K562 (cell line): ENCODE measurements at regions not wholly inside any gene's neighbourhood (a gene's known extent, or its start where the extent isn't known, plus 50 kb on each side); places are given as distances from the start of the nearest gene placed in this dataset.

Experiments
- BCL6 ChIP-seq: fragments of 250-450 bp; sonication (Bioruptor Pico); IDR thresholded peaks from 2 replicates; pipeline ENCODE4 v1.4.0; 2020
- CBFA2T2 ChIP-seq: fragments of 450-650 bp; conservative IDR thresholded peaks from 2 replicates; pipeline ENCODE4 v1.6.1; 2017; ENCODE audit warnings: mild to moderate bottlenecking
- CBFB ChIP-seq: sonication (generic); formaldehyde crosslinking; IDR thresholded peaks from 2 replicates; pipeline ENCODE4 v1.4.0; 2020; ENCODE audit warnings: mild to moderate bottlenecking, missing genetic modification reagents
- DPF2 ChIP-seq: fragments of 450-650 bp; IDR thresholded peaks from 2 replicates; pipeline ENCODE4 v1.6.1; 2016
- E2F4 ChIP-seq: sonication (generic); formaldehyde crosslinking; IDR thresholded peaks from 2 replicates; pipeline ENCODE4 v1.8.0; 2022; ENCODE audit warnings: mild to moderate bottlenecking, low read depth, missing genetic modification reagents
- FOXK2 ChIP-seq, 2 experiments: fragments of 450-650 bp; IDR thresholded peaks in 1 of 2; conservative IDR thresholded peaks in 1 of 2; 2 replicates each; pipeline ENCODE4 v1.6.1; 2016; ENCODE audit warnings: low read depth in 2 of 2, mild to moderate bottlenecking in 1 of 2
- FOXP1 ChIP-seq: sonication (generic); formaldehyde crosslinking; IDR thresholded peaks from 2 replicates; pipeline ENCODE4 v1.8.0; 2022; ENCODE audit warnings: mild to moderate bottlenecking, missing genetic modification reagents
- HEY1 ChIP-seq: fragments of 250-450 bp; sonication (Bioruptor Pico); IDR thresholded peaks from 2 replicates; pipeline ENCODE4 v1.5.0; 2020; ENCODE audit warnings: mild to moderate bottlenecking, moderate library complexity, borderline replicate concordance
- HSF4 ChIP-seq: fragments of 250-450 bp; sonication (Bioruptor Pico); IDR thresholded peaks from 2 replicates; pipeline ENCODE4 v2.1.2; 2022; ENCODE audit warnings: mild to moderate bottlenecking, moderate library complexity, borderline replicate concordance
- ILF3 ChIP-seq: fragments of 450-650 bp; IDR thresholded peaks from 2 replicates; pipeline ENCODE4 v1.6.1; 2018; ENCODE audit warnings: antibody characterized with exemption, mild to moderate bottlenecking, moderate library complexity, borderline replicate concordance
- KDM4B ChIP-seq, 2 experiments: fragments of 450-650 bp in 1 of 2; sonication (generic) in 1 of 2; IDR thresholded peaks; 2 replicates each; pipeline ENCODE4 v1.6.1; 2016 to 2017; ENCODE audit warnings: borderline replicate concordance in 2 of 2, antibody characterized with exemption in 1 of 2, low read depth in 1 of 2, mild to moderate bottlenecking in 1 of 2
- MTF1 ChIP-seq: fragments of 250-450 bp; sonication (Bioruptor Pico); IDR thresholded peaks from 2 replicates; pipeline ENCODE4 v1.9.0; 2021; ENCODE audit warnings: moderate library complexity, mild to moderate bottlenecking, inconsistent platforms, borderline replicate concordance
- SNAPC5 ChIP-seq: fragments of 250-450 bp; sonication (Bioruptor Pico); IDR thresholded peaks from 2 replicates; pipeline ENCODE4 v1.8.0; 2021; ENCODE audit warnings: moderate library complexity, mild to moderate bottlenecking, inconsistent platforms
- TAF1 ChIP-seq: IDR thresholded peaks from 2 replicates; pipeline ENCODE4 v1.6.1; 2011; ENCODE audit warnings: mild to moderate bottlenecking, low read length, moderate library complexity; ENCODE audit not compliant: insufficient read depth, control insufficient read depth, severe bottlenecking; ENCODE audit errors: extremely low read depth
- XRCC3 ChIP-seq: fragments of 450-650 bp; IDR thresholded peaks from 2 replicates; pipeline ENCODE4 v1.6.1; 2017; ENCODE audit warnings: mild to moderate bottlenecking, moderate library complexity
- ZMIZ1 ChIP-seq, 2 experiments: fragments of 150-350 bp in 1 of 2; IDR thresholded peaks; 2 replicates each; pipeline ENCODE4 v1.6.1; 2012 to 2016; ENCODE audit warnings: low read depth in 2 of 2, low read length in 2 of 2, mild to moderate bottlenecking in 1 of 2, moderate library complexity in 1 of 2
- ZNF280B ChIP-seq: fragments of 250-450 bp; sonication (Bioruptor Pico); IDR thresholded peaks from 2 replicates; pipeline ENCODE4 v1.5.1; 2021; ENCODE audit warnings: mild to moderate bottlenecking
- ZNF512 ChIP-seq: IDR thresholded peaks from 2 replicates; pipeline ENCODE4 v1.6.1; 2016; ENCODE audit warnings: missing genetic modification characterization, missing compliant biosample characterization
- ZNF584 ChIP-seq: fragments of 200-800 bp; sonication (Bioruptor generic); IDR thresholded peaks from 2 replicates; pipeline ENCODE4 v1.6.1; 2016; ENCODE audit warnings: low read depth, mild to moderate bottlenecking, missing genetic modification characterization, missing compliant biosample characterization

GRCh38 chr7:140242057-140243031, 65.6 kb upstream of the KDM7A start (continued):
- TF ChIP-seq ZMIZ1 (IDR thresholded peaks at IDR 0.05; ENCODE audit: low read depth in 2 of 2, low read length in 2 of 2): peak in 1 of 2 experiments; percentile 85; a peak in 2 of 4 replicates
- no peak for TF ChIP-seq ZNF280B
- TF ChIP-seq XRCC3: no peak
- TF ChIP-seq MTF1 (CRISPR knock-in tag): no peak
- TF ChIP-seq BCL6: no peak
- 0 out of 2 replicates have a peak, but pooled peaks have one; percentile 73 for TF ChIP-seq HEY1 (CRISPR knock-in tag)
- 0 out of 2 replicates have a peak, but pooled peaks have one; percentile 4 for TF ChIP-seq ILF3
- TF ChIP-seq TAF1: peak; percentile 52
- TF ChIP-seq CBFA2T2: peak; percentile 92
- no peak for TF ChIP-seq ZNF584 (CRISPR knock-in tag)
- TF ChIP-seq SNAPC5: no peak
- no peak for TF ChIP-seq E2F4 (CRISPR knock-in tag)
- no peak for TF ChIP-seq HSF4 (CRISPR knock-in tag)
- TF ChIP-seq FOXP1: no peak
- TF ChIP-seq KDM4B (IDR thresholded peaks at IDR 0.05; ENCODE audit: borderline replicate concordance in 2 of 2, low read depth in 1 of 2): no peak
- no peak for TF ChIP-seq ZNF512
- TF ChIP-seq CBFB (CRISPR knock-in tag): no peak
- peak; percentile 96 for TF ChIP-seq DPF2
- TF ChIP-seq FOXK2 (conservative IDR thresholded peaks at IDR 0.05 in 1 of 2, IDR thresholded peaks at IDR 0.05 in 1 of 2; ENCODE audit: low read depth in 2 of 2): peak; percentile 60 to 82; a peak in 3 of 4 replicates
